ENCODE measurements at regions not wholly inside any gene's neighbourhood (a gene's known extent, or its start where the extent isn't known, plus 50 kb on each side); places are given as distances from the start of the nearest gene placed in this dataset.
"Not testable (repeated sequence)": the region's sequence is repeated elsewhere in the genome, so short reads cannot be mapped to it uniquely, and the experiment has no call there.

DNA sequence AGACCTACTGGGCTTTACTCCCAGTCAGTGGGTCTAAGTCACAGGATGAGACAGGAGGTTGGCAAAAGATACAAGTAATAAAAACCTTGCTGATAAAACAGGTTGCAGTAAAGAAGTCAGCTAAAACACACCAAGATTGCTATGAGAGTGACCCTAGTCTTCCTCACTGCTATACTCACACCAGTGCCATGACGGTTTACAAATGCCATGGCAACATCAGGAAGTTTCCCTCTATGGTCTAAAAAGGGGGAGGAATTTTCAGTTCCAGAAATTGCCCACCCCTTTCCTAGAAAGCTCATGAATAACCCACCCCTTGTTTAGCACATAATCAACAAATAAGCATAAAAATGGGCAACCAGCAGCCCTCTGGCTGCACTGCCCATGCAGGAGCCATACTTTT, 966.7 kb upstream of the ROBO1 start:
- 61 to 67% methylated on average over 1 of the region's 1 CpG for WGBS, 2 donors
- TF ChIP-seq, protein P1, sequence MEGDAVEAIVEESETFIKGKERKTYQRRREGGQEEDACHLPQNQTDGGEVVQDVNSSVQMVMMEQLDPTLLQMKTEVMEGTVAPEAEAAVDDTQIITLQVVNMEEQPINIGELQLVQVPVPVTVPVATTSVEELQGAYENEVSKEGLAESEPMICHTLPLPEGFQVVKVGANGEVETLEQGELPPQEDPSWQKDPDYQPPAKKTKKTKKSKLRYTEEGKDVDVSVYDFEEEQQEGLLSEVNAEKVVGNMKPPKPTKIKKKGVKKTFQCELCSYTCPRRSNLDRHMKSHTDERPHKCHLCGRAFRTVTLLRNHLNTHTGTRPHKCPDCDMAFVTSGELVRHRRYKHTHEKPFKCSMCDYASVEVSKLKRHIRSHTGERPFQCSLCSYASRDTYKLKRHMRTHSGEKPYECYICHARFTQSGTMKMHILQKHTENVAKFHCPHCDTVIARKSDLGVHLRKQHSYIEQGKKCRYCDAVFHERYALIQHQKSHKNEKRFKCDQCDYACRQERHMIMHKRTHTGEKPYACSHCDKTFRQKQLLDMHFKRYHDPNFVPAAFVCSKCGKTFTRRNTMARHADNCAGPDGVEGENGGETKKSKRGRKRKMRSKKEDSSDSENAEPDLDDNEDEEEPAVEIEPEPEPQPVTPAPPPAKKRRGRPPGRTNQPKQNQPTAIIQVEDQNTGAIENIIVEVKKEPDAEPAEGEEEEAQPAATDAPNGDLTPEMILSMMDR (IDR thresholded peaks at IDR 0.05) = no peak
- TF ChIP-seq POLR2A (IDR thresholded peaks at IDR 0.05) = no peak
- H3K4me3 ChIP-seq (ENCODE audit: low read depth, poor library complexity, severe bottlenecking) = no peak overlapping the region
- intact Hi-C loops (cut with DNase I; ENCODE audit: low total_unique reads) = no loop called here
- no peak for DNase-seq (ENCODE audit: low spot score in 2 of 2)

DNA sequence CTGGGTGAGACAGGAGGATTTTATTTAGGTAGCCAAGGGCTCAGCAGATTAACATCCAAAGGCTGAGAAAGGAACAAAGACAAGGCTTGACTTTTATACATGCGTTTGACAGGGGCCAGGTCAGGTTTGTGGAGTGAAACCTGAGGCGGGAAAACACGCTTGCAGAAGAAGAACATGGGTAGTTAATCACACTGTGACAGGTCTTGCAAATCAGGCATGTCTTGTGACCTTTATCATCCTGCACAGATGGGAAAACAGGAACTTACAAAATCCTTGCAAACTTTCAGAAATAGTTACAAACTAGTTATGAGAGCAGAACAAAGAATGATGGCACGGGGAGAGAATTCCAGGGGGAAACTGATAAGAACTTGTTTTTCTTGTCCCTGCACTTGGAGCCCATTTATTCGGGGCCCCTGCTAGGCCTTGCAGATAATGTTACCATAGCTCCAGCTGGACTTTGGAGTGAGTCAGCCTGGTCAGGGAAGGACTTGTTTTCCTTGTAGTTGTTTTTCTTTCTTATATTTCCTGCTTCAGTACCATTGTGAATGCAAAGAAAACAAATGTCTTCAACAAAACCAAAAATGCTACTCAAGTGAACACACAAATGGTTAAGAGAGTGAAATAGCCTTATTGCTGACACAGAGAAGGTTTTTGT, 965.9 kb upstream of the ROBO1 start:
- TF ChIP-seq, protein P1 (IDR thresholded peaks at IDR 0.05) = no peak
- no peak for TF ChIP-seq POLR2A (IDR thresholded peaks at IDR 0.05)
- WGBS, 2 donors = 29 to 45% methylated on average over 5 of the region's 5 CpGs
- no peak for DNase-seq (ENCODE audit: low spot score in 2 of 2)
- H3K4me3 ChIP-seq (ENCODE audit: low read depth, poor library complexity, severe bottlenecking) = no peak overlapping the region
- intact Hi-C loops (cut with DNase I; ENCODE audit: low total_unique reads) = no loop called here

DNA sequence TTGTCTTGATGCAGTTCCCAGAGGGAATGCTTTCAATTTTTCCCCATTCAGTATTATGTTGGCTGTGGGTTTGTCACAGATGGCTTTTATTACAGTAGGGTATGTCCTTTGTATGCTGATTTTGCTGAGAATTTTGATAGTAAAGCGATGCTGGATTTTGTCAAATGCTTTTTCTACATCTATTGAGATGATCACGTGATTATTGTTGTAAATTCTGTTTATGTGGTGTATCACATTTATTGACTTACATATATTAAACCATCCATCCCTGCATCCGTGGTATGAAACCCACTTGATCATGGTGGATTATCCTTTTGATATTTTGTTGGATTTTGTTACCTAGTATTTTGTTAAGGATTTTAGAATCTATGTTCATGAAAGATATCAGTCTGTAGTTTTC, 959.8 kb upstream of the ROBO1 start:
- WGBS, 2 donors = 81% methylated on average over 3 of the region's 3 CpGs
- intact Hi-C loops (cut with DNase I; ENCODE audit: low total_unique reads); H3K4me3 ChIP-seq (ENCODE audit: low read depth, poor library complexity, severe bottlenecking); DNase-seq (ENCODE audit: low spot score in 2 of 2): not testable (repeated sequence)

DNA sequence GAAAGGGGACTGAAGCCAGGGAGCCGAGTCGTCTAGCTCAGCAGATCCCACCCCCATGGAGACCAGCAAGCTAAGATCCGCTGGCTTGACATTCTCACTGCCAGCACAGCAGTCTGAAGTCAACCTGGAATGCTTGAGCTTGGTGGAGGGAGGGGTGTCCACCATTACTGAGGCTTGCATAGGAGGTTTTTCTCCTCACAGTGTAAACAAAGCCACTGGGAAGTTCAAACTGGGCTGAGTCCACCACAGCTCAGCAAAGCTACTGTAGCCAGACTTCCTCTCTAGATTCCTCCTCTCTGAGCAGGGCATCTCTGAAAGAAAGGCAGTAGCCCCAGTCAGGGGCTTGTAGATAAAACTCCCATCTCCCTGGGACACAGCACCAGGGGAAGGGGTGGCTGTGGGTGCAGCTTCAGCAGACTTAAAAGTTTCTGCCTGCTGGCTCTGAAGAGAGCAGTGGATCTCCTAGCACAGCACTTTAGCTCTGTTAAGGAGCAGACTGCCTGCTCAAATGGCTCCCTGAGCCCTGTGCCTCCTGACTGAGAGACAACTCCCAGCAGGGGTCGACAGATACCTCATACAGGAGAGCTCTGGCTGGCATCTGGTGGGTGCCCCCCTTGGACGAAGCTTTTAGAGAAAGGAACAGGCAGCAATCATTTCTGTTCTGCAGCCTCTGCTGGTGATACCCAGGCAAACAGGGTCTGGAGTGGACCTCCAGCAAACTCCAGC, 942.0 kb upstream of the ROBO1 start:
- intact Hi-C loops (cut with DNase I; ENCODE audit: low total_unique reads); H3K4me3 ChIP-seq (ENCODE audit: low read depth, poor library complexity, severe bottlenecking); DNase-seq (ENCODE audit: low spot score in 2 of 2): not testable (repeated sequence)
- 79 to 93% methylated on average over 4 to 5 of the region's 5 CpGs for WGBS, 2 donors

DNA sequence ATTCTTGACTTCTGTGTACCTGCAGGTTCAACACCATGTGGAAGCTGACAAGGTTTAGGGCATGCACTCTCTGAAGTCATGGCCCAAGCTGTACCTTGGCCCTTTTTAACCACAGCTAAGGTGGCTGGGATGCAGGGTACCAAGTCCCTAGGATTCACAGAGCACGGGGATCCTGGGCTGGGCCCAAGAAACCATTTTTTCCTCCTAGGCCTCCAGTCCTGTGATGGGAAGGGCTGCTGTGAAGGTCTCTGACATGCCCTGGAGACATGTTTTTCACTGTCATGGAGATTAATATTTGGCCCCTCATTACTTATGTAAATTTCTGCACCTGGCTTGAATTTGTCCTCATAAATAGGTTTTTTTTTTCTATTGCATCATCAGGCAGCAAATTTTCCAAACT, 937.5 kb upstream of the ROBO1 start:
- no peak overlapping the region for H3K4me3 ChIP-seq (ENCODE audit: low read depth, poor library complexity, severe bottlenecking)
- 86 to 94% methylated on average over 1 of the region's 1 CpG for WGBS, 2 donors
- intact Hi-C loops (cut with DNase I; ENCODE audit: low total_unique reads) = no loop called here
- no peak for TF ChIP-seq POLR2A (IDR thresholded peaks at IDR 0.05)
- TF ChIP-seq, protein P1 (IDR thresholded peaks at IDR 0.05) = no peak
- no peak for DNase-seq (ENCODE audit: low spot score in 2 of 2)

DNA sequence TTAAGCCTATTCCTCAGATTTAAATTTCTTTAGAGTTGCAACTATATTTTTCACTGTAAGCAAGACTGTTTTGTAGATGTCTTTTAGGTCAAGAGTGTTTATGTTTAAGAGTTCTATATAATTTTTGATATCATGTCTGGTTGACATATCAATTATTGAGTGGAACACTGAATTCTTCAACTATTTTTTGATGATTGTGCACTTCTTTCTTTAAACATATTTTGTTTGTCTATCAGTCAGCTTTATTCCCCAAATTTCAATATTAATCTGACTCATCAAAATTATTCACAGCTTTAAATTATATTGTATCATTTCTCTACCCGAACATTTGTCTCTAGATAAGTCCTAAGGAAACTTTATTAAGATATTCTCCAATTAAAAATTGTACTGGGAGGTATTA, 933.6 kb upstream of the ROBO1 start:
- DNase-seq (ENCODE audit: low spot score in 2 of 2) = no peak
- TF ChIP-seq, protein P1 (IDR thresholded peaks at IDR 0.05) = no peak
- TF ChIP-seq POLR2A (IDR thresholded peaks at IDR 0.05) = no peak

DNA sequence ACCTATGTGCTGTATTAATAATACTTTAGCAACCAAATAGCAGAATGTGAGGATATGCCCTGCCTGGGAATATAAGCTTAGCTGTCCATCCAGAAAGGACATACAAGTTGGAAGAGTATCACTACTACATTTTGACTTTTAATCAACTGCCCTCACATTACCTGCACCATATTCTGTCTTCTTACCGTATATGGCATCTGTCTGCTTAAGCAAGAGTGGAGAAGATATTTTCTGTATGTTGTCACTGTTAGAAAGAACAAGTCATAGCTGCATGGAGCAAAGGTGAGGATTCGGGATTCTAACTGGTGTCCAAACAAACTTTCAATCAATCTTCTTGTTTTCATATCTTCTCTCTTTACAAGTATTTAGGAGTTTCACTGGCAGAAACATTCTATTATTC, 929.5 kb upstream of the ROBO1 start:
- intact Hi-C loops (cut with DNase I; ENCODE audit: low total_unique reads) = loop anchor here (10.0 kb wide), 1 partner anchor 1172 kb away; no protein-coding TSS in a partner anchor
- 72 to 81% methylated on average over 2 of the region's 2 CpGs for WGBS, 2 donors
- TF ChIP-seq, protein P1 (IDR thresholded peaks at IDR 0.05) = no peak
- no peak for TF ChIP-seq POLR2A (IDR thresholded peaks at IDR 0.05)
- H3K4me3 ChIP-seq (ENCODE audit: low read depth, poor library complexity, severe bottlenecking) = no peak overlapping the region
- DNase-seq (ENCODE audit: low spot score in 2 of 2) = no peak

More for the DNA sequence above, 933.6 kb upstream of the ROBO1 start:
- intact Hi-C loops (cut with DNase I; ENCODE audit: low total_unique reads) = no loop called here
- 65 to 74% methylated on average over 1 of the region's 1 CpG for WGBS, 2 donors
- H3K4me3 ChIP-seq (ENCODE audit: low read depth, poor library complexity, severe bottlenecking) = no peak overlapping the region
